NCI-H1694 treated with DMSO at 0.1 percent for 48 hours (cell line): ENCODE measurements at regions not wholly inside any gene's neighbourhood (a gene's known extent, or its start where the extent isn't known, plus 50 kb on each side); places are given as distances from the start of the nearest gene placed in this dataset.

ENCODE experiments used
- DNase-seq: peaks from one replicate; lab custom pipeline; 2025; lab: John Stamatoyannopoulos, UW

GRCh38 chr6:40909811-40910210 lies 129.2 kb downstream of the UNC5CL start:
- DNase-seq, result no peak

GRCh38 chr6:40907198-40907701 lies 131.8 kb downstream of the UNC5CL start:
- DNase-seq, result peak; percentile 31

DNA sequence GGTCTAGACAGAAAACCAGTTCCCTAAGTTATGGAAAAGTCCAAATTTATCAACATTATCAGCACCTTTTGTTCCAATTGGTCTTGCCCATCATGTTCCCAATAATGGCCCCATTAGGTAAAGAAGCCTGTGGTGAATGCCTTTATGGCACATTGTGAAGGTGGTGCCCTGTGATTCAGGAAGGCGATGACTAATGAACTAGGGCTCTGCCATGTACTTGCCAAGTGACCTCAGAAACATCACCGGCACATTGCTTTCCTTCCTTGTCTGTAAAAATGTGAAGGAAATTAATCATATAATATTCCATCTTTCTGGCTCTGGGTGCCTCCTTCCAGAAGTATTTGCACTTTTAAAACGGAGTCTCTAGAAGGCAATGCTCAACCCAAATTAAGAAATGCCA lies 132.3 kb downstream of the UNC5CL start:
- no peak for DNase-seq

GRCh38 chr6:40904583-40905194 lies 134.3 kb downstream of the UNC5CL start:
- DNase-seq, result no peak

- no peak for DNase-seq
These were observed 135.6 kb downstream of the UNC5CL start for GRCh38 chr6:40903456-40903855.

DNA sequence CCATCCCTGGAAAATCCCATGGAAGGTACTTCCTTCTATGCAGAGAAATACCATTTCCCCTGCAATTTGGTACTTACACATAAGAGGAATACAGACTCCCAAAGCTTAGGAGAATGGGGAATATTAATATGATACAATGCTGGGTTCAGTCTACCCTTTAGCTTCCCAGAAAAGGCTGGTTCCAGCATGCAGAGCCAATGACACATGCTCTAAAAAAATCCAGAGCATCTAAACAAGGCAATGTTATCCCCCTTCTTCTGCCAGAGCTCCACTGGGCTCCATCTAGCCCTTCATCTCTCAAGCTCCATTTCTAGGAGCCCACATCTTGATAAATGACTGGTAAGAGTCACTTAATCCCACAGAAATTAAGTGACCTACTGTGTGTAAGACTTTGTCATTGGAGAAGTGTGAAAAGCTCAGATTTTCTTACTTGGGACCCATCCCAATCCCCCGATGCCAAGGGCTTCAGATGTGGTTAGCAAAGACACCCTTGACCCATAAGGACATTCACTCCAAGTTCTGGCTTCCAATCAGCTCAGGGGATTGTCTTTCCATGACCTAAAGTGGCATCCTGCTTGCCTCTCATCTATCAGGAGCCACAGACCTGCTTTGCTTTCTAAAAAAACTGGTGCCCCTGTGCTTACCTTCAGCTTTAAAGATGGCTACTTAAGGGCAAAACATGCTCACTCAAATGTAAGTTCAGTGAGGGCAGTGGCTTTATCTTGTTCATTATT lies 137.5 kb downstream of the UNC5CL start:
- DNase-seq, result no peak

DNA sequence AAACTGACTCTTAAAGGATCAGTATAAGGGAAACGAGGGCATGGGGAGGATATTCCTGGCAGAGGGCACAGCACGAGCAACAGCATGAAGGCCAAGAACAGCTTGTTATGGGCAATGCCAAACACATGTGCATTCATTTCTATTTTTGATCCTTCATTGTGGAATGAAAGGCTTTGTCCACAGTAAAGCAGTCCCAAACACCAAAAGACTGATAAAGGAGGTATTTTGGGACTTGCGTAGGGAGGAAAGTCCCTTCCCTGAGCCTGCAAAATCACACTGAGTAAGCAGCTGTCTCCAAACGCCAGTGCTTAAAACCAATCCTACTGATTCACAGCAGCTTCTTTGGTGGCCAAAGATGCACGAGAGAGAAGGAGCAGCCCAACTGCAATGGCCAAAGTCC lies 138.2 kb downstream of the UNC5CL start:
- DNase-seq, result no peak

DNA sequence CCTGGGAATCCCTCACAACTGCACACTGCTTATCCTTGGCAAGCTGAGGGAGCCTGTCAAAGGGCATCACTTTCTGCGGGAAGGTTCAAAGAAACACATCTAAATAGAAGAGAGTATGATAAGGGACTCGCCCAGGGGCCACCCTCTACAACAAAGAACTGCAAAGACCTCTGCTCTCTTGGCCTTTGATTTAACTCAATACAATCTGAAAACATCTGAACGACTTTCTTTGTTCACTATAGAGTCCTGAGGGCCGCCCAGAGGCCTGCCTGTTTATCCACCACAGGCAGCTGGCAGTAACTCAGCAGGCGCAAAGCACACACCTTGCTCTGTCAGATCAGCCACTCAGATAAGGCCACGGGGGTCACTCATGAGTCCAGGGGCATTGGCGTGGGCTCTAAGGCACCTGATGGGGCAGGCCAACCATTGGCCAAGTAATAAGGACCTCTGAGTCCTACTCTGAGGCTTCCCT lies 139.3 kb downstream of the UNC5CL start:
- no peak for DNase-seq

DNA sequence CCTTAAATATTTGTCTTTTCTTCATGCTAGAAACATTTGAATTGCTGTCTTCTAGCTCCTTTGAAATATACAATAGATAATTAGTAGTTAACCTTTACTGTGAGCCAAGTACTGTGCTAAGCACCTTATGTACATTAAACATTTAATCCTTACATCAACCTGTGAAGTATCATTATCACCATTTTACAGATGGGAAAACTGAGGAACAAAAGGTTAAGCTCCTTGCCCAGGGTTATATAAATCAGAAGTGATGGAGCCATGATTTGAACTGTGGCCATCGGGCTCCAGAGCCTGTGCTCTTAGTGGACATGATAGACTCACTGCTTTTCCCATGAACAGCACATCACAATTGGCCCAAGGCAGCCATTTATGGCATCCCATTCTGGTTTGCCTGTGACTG lies 140.9 kb downstream of the UNC5CL start:
- DNase-seq, result no peak

- DNase-seq, result no peak
These were observed 141.5 kb downstream of the UNC5CL start for GRCh38 chr6:40897390-40898003.

GRCh38 chr6:40896696-40897095 lies 142.3 kb downstream of the UNC5CL start:
- no peak for DNase-seq

GRCh38 chr6:40894962-40895799 lies 143.8 kb downstream of the UNC5CL start:
- DNase-seq, result no peak

- DNase-seq, result no peak
These were observed 146.0 kb downstream of the UNC5CL start for GRCh38 chr6:40893021-40893420.

- no peak for DNase-seq
These were observed 146.8 kb downstream of the UNC5CL start for GRCh38 chr6:40892223-40892622.

DNA sequence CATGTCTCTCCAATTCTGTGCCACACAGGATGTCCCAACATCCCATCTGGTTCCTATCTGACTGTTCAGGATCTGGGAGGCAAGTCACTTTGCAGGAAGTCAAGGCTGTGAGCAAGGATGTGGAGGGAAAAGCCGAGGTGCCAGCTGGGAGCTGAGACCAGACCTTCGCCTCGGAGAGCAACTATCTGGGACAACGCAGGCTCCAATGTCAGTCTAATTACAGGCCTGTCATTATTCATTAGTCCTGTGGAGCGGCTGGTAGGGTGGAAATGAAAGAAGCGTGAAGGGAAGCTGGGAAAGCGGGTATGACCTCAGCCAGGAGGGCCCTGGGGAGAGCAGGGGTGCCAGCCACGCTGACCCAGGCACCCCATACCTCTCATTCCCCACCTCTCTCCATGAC lies 147.3 kb downstream of the UNC5CL start:
- DNase-seq, result no peak

DNA sequence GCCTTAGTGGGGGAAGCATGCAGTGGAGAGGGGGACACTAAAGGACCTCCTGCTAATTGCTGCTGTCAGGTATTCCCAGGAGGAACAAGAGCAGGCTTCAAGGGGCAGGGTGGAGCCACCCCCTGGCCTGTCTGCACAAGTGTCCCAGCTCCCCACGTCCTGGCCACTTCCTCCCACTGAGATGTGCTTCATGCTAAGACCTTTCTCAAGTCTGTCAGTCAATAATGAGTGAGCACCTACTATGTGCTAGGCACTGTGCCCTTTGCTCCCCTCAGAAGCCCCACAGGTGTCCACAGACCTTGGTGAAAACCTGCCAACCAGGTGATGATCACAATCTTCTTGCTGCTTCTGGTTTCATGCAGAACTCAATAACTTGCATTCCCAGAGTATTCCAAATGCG lies 147.9 kb downstream of the UNC5CL start:
- no peak for DNase-seq

DNA sequence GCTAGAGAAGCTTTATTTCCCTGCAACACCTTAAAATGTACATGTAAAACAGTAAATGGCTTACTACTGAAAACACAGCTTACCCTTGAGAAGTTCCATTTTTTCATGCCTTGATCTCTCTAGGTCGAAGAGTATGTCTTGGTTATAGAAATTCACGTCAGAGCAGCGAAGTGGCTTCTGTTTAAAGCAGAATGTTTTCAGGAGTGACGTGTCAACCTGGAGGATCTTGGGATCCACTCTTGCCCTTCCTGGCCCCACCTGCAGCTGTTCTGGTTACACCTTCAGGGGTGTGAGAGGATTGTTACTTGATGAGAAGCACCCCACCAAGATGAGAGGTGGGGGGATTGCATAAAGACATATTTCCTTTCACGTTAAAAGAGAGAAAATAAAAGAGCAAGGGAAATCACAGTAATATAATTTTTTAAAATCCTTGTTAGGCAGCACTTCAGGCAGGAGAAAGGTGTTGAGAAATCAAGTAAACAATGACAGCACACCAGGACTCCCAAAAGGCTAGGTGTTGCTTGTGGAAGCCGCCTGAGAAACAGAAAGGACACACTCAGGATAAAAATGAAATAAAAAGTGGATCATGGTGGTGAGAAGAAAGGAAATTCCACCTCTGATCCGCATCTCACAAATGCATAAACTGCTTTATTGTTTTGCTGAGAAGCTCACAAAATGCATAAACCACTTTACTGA lies 149.7 kb downstream of the UNC5CL start:
- DNase-seq, result no peak

GRCh38 chr6:40888456-40888990 lies 150.5 kb downstream of the UNC5CL start:
- no peak for DNase-seq

DNA sequence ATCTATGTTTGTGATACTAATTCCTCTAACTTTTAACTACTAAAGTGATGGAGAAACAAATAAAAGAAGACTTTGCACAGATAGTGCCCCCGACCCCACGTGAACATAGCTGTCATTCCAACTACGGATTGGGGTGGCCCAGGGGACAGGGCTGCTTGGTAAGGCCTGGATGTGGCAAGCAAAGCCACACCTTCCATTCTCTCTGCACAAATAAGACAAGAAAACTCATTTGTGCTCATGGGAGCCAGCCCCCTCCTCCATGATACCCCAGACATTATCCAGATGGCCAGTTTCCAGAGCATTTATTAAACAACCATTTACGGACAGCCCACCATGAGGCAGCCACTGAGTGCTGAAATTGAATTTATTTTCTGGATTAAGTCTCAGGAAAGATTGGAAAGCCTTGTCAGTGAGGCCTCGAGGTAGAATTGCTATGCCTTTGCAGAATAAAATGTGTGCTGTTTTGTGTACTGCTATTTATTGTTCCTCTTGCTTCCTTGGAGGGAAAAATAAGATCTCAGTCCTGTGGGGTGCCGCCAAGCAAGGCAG lies 151.2 kb downstream of the UNC5CL start:
- DNase-seq, result no peak

GRCh38 chr6:40887079-40887791 lies 151.8 kb downstream of the UNC5CL start:
- no peak for DNase-seq
